PC-9 (cell line): ENCODE measurements at regions not wholly inside any gene's neighbourhood (a gene's known extent, or its start where the extent isn't known, plus 50 kb on each side); places are given as distances from the start of the nearest gene placed in this dataset.

Source experiments
- BruUV-seq: library from RNA; stranded (reverse); fragments of 400-500 nt; replicated peaks from 2 replicates; lab custom pipeline; 2021; lab: Mats Ljungman, UMichigan
- CTCF ChIA-PET: fragments of 300-600 bp; sonication (Branson Sonifier 250); formaldehyde crosslinking; loops from one replicate; lab custom pipeline; 2022; ENCODE audit warnings: antibody characterized with exemption; lab: Charles Lee
- POLR2A ChIA-PET: fragments of 300-600 bp; sonication (Branson Sonifier 250); formaldehyde crosslinking; loops from one replicate; lab custom pipeline; 2022; ENCODE audit warnings: antibody characterized with exemption; ENCODE audit not compliant: unreplicated experiment; lab: Charles Lee
- DNase-seq, 2 experiments: peaks; one replicate each; pipeline versions ENCODE4 v3.0.0 to v3.0.0-alpha.2; 2015 to 2022; ENCODE audit warnings: mixed read lengths in 1 of 2
- H2AFZ ChIP-seq: fragments of 200-600 bp; sonication (generic); 2 replicates; pipeline ENCODE4 v1.8.1; 2017; ENCODE audit warnings: antibody characterized with exemption
- H3F3A ChIP-seq: fragments of 200-600 bp; sonication (generic); 2 replicates; pipeline ENCODE4 v1.8.1; 2017; ENCODE audit warnings: antibody characterized with exemption, mild to moderate bottlenecking, low read depth; ENCODE audit not compliant: insufficient read depth
- H3K27ac ChIP-seq: fragments of 200-600 bp; sonication (generic); 2 replicates; pipeline ENCODE4 v1.6.1; 2016; ENCODE audit warnings: mixed run types
- H3K27me3 ChIP-seq: fragments of 200-600 bp; sonication (generic); 2 replicates; pipeline ENCODE4 v1.6.1; 2016; ENCODE audit warnings: low read depth, mixed run types; ENCODE audit not compliant: insufficient read depth
- H3K36me3 ChIP-seq: fragments of 200-600 bp; sonication (generic); 2 replicates; pipeline ENCODE4 v1.6.1; 2016; ENCODE audit warnings: low read depth, mixed run types
- H3K4me1 ChIP-seq: fragments of 200-600 bp; sonication (generic); replicated peaks from 2 replicates; pipeline ENCODE4 v1.6.1; 2016; ENCODE audit warnings: mixed run types; ENCODE audit not compliant: insufficient read depth
- H3K4me2 ChIP-seq: fragments of 200-600 bp; sonication (generic); 2 replicates; pipeline ENCODE4 v1.6.1; 2017; ENCODE audit warnings: mixed run types
- H3K4me3 ChIP-seq: fragments of 200-600 bp; sonication (generic); 2 replicates; pipeline ENCODE4 v1.6.1; 2016; ENCODE audit warnings: mixed run types
- H3K79me2 ChIP-seq: fragments of 200-600 bp; sonication (generic); 2 replicates; pipeline ENCODE4 v1.6.1; 2017; ENCODE audit warnings: low read depth, mixed run types
- H3K9me2 ChIP-seq: fragments of 200-600 bp; sonication (generic); 2 replicates; pipeline ENCODE4 v1.8.1; 2017; ENCODE audit warnings: mild to moderate bottlenecking; ENCODE audit not compliant: insufficient read depth
- H3K9me3 ChIP-seq: fragments of 200-600 bp; sonication (generic); 2 replicates; pipeline ENCODE4 v1.8.1; 2016; ENCODE audit warnings: low read depth; ENCODE audit not compliant: insufficient read depth
- H4K20me1 ChIP-seq: fragments of 200-600 bp; sonication (generic); 2 replicates; pipeline ENCODE4 v1.8.1; 2017; ENCODE audit not compliant: insufficient read depth
- EZH2 ChIP-seq: fragments of 200-600 bp; sonication (generic); IDR thresholded peaks from 2 replicates; pipeline ENCODE4 v1.8.0; 2017; ENCODE audit warnings: antibody characterized with exemption, low read depth
- intact Hi-C: fragments of 100-400 bp; cut with micrococcal nuclease; formaldehyde crosslinking; loops from one replicate; pipeline ENCODE4 v1.10.0; 2022; ENCODE audit not compliant: unreplicated experiment
- TF ChIP-seq, protein P1 (sequence below): fragments of 200-600 bp; sonication (generic); conservative IDR thresholded peaks from 2 replicates; pipeline ENCODE4 v1.6.1; 2017; ENCODE audit warnings: mixed run types, antibody characterized with exemption, mild to moderate bottlenecking, moderate library complexity

DNA sequence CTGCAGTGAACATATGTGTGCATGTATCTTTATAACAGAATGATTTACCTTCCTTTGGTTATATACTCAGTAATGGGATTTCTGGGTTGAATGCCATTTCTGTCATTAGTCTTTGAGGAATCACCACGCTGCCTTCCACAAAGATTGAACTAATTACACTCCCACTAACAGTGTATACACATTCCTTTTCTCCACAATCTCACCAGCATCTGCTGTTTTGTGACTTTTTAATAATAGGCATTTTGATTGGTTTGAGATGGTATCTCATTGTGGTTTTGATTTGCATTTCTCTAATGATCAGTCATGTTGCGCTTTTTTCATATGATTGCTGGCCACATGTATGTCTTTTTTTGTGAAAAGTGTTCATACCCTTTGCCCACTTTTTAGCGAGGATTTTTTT, 680.5 kb downstream of the PTPRC start:
- Histone ChIP-seq H3K4me1 (no peaks in the 10 kb centered on the region), H3K79me2 (no peaks in the 10 kb centered on the region), H3K4me2 (no peak overlapping the region), H3F3A (no peaks in the 10 kb centered on the region; the same call in 1 of the 2 replicates), H3K27ac (no peak overlapping the region), H3K9me3 (no peaks in the 10 kb centered on the region), H3K27me3 (no peaks in the 10 kb centered on the region), H3K36me3 (no peaks in the 10 kb centered on the region), H3K9me2 (no peaks in the 10 kb centered on the region), H4K20me1 (no peaks in the 10 kb centered on the region), H3K4me3 (no peak overlapping the region), H2AFZ (peak overlapping the region; percentile 42; the same call in 1 of the 2 replicates)
- no TSS peak for BruUV-seq
- DNase-seq, result no peak
- intact Hi-C loops, result no loop called here
- TF ChIP-seq, protein P1, sequence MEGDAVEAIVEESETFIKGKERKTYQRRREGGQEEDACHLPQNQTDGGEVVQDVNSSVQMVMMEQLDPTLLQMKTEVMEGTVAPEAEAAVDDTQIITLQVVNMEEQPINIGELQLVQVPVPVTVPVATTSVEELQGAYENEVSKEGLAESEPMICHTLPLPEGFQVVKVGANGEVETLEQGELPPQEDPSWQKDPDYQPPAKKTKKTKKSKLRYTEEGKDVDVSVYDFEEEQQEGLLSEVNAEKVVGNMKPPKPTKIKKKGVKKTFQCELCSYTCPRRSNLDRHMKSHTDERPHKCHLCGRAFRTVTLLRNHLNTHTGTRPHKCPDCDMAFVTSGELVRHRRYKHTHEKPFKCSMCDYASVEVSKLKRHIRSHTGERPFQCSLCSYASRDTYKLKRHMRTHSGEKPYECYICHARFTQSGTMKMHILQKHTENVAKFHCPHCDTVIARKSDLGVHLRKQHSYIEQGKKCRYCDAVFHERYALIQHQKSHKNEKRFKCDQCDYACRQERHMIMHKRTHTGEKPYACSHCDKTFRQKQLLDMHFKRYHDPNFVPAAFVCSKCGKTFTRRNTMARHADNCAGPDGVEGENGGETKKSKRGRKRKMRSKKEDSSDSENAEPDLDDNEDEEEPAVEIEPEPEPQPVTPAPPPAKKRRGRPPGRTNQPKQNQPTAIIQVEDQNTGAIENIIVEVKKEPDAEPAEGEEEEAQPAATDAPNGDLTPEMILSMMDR, result no peak
- TF ChIP-seq EZH2, result no peak
- POLR2A ChIA-PET, result no interaction called here
- CTCF ChIA-PET, result no interaction called here

DNA sequence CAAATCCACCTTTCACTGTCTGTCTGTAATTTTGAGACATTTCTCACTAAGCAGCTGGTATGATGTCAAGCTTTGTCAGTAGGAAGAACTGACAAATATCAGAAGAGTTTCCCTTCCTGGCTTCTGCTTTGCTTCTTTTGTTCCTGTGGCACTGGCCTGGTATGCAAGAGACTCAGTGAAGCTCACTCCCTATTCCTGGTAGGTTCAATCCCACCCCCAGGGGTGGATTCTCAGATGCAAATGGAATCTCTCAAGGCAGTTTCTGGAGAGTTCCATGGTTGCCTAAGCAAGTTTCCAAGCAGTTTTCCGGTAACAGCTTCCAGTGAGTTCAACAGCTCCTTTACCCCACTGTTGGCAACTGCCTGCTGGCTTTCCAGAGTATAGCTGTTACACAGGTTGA, 683.4 kb downstream of the PTPRC start:
- Histone ChIP-seq H4K20me1 (no peaks in the 10 kb centered on the region), H3K9me2 (no peaks in the 10 kb centered on the region), H3F3A (no peaks in the 10 kb centered on the region; the same call in 1 of the 2 replicates), H3K4me1 (no peaks in the 10 kb centered on the region), H3K36me3 (no peaks in the 10 kb centered on the region), H3K27me3 (no peaks in the 10 kb centered on the region), H3K4me2 (no peak overlapping the region), H3K27ac (no peak overlapping the region), H3K9me3 (peaks cover 5% of the 10 kb centered on the region; the same call in 1 of the 2 replicates), H2AFZ (no peak overlapping the region), H3K79me2 (no peaks in the 10 kb centered on the region), H3K4me3 (no peak overlapping the region)
- ChIA-PET POLR2A (no interaction called here), CTCF (no interaction called here)
- intact Hi-C loops, result no loop called here
- TF ChIP-seq, protein P1, result no peak
- TF ChIP-seq EZH2, result no peak
- DNase-seq, result no peak
- BruUV-seq, result no TSS peak

DNA sequence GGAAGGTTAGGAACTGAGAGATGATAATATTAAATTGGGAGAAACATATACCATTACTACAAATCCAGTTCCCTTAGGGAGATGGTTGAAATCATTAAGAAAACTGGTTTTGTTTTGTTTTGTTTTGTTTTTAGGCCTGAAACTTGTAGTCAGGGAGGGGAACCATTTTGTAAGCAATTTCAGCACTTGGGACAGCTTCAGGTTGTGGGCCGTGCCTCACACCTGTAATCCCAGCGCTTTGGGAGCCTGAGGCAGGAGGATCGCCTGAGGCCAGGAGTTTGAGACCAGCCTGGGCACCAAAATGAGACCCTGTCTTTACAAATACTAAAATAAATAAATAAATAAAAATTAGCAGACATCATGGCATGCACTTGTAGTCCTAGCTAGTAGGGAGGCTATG, 694.3 kb upstream of the NR5A2 start:
- no peaks in the 10 kb centered on the region for H3K9me3 ChIP-seq
- CTCF ChIA-PET, result no interaction called here

More for the DNA sequence above, 694.3 kb upstream of the NR5A2 start:
- no peaks in the 10 kb centered on the region for H3K4me1 ChIP-seq
- POLR2A ChIA-PET, result no interaction called here
- no peaks in the 10 kb centered on the region for H3K27me3 ChIP-seq
- no peaks in the 10 kb centered on the region for H4K20me1 ChIP-seq
- no TSS peak for BruUV-seq
- H3K79me2 ChIP-seq, result no peaks in the 10 kb centered on the region
- no peak overlapping the region for H3K27ac ChIP-seq
- no peak for DNase-seq
- no peak overlapping the region for H3K4me2 ChIP-seq
- intact Hi-C loops, result no loop called here
- H2AFZ ChIP-seq, result no peak overlapping the region
- no peak overlapping the region for H3K4me3 ChIP-seq
- TF ChIP-seq EZH2, result no peak
- TF ChIP-seq, protein P1, result no peak
- no peaks in the 10 kb centered on the region for H3K36me3 ChIP-seq
- H3K9me2 ChIP-seq, result 0 out of 2 replicates have a peak, but pooled peaks cover 4% of the 10 kb centered on the region
- no peaks in the 10 kb centered on the region for H3F3A ChIP-seq
